ENCODE measurements at regions not wholly inside any gene's neighbourhood (a gene's known extent, or its start where the extent isn't known, plus 50 kb on each side); places are given as distances from the start of the nearest gene placed in this dataset.

GRCh38 chr2:240326886-240327285 is 108.6 kb upstream of the GPC1 start:
- TF ChIP-seq POLR2A (IDR thresholded peaks at IDR 0.05) (no peak), CTCF (IDR thresholded peaks at IDR 0.05) (no peak)
